WTC11 (cell line): ENCODE measurements at regions not wholly inside any gene's neighbourhood (a gene's known extent, or its start where the extent isn't known, plus 50 kb on each side); places are given as distances from the start of the nearest gene placed in this dataset.

Experiments used
- ATAC-seq: fragments of 200-7000 bp; cut with Tn5 transposase; 2 replicates; pipeline ENCODE4 v1.10.0; 2021; ENCODE audit warnings: mild to moderate bottlenecking, moderate library complexity
- CTCF ChIA-PET: fragments of 300-600 bp; sonication (Branson Sonifier 250); formaldehyde crosslinking; loops from one replicate; lab custom pipeline; 2021; ENCODE audit warnings: antibody characterized with exemption; lab: Charles Lee
- POLR2A ChIA-PET: fragments of 350-600 bp; sonication (Branson Sonifier 250); formaldehyde crosslinking; loops from one replicate; lab custom pipeline; 2021; ENCODE audit warnings: antibody characterized with exemption; lab: Charles Lee
- DNase-seq: peaks from one replicate; pipeline ENCODE4 v3.0.0; 2021; ENCODE audit warnings: low spot score
- H3K27ac Mint-ChIP-seq: 2 replicates; pipeline ENCODE4 v1.8.0; 2021; ENCODE audit warnings: mixed read lengths
- H3K27me3 Mint-ChIP-seq: 2 replicates; pipeline ENCODE4 v1.8.0; 2021; ENCODE audit warnings: low read depth, mild to moderate bottlenecking, moderate library complexity, mixed read lengths
- H3K36me3 Mint-ChIP-seq: 2 replicates; pipeline ENCODE4 v1.8.0; 2021; ENCODE audit warnings: mixed read lengths
- H3K4me1 Mint-ChIP-seq: 2 replicates; pipeline ENCODE4 v1.8.0; 2022; ENCODE audit warnings: mixed read lengths
- H3K4me3 Mint-ChIP-seq: 2 replicates; pipeline ENCODE4 v1.8.0; 2021; ENCODE audit warnings: mild to moderate bottlenecking, moderate library complexity, mixed read lengths
- H3K9me3 Mint-ChIP-seq: 2 replicates; pipeline ENCODE4 v1.8.0; 2021; ENCODE audit warnings: mixed read lengths
- AFF4 ChIP-seq: sonication (generic); formaldehyde crosslinking; IDR thresholded peaks from 2 replicates; pipeline ENCODE4 v1.8.1; 2023; ENCODE audit warnings: mild to moderate bottlenecking, missing genetic modification reagents, borderline replicate concordance
- ETV6 ChIP-seq: sonication (generic); formaldehyde crosslinking; IDR thresholded peaks from 2 replicates; pipeline ENCODE4 v1.8.1; 2022; ENCODE audit warnings: mild to moderate bottlenecking, missing genetic modification reagents
- FOXJ3 ChIP-seq: sonication (generic); formaldehyde crosslinking; IDR thresholded peaks from 2 replicates; pipeline ENCODE4 v1.9.0; 2021; ENCODE audit warnings: missing genetic modification reagents, mild to moderate bottlenecking, borderline replicate concordance
- GRHL2 ChIP-seq: fragments of 250-450 bp; sonication (Bioruptor Pico); IDR thresholded peaks from 2 replicates; pipeline ENCODE4 v1.8.0; 2022; ENCODE audit warnings: mild to moderate bottlenecking, moderate library complexity; ENCODE audit not compliant: insufficient replicate concordance, severe bottlenecking
- JAZF1 ChIP-seq: fragments of 250-450 bp; sonication (Bioruptor Pico); IDR thresholded peaks from 2 replicates; pipeline ENCODE4 v1.9.0; 2021; ENCODE audit warnings: moderate library complexity, mild to moderate bottlenecking, inconsistent platforms
- MXD4 ChIP-seq: fragments of 250-450 bp; sonication (Bioruptor Pico); IDR thresholded peaks from 2 replicates; pipeline ENCODE4 v1.8.0; 2021; ENCODE audit warnings: mild to moderate bottlenecking, moderate library complexity, borderline replicate concordance
- SMAD4 ChIP-seq: sonication (generic); formaldehyde crosslinking; IDR thresholded peaks from 2 replicates; pipeline ENCODE4 v1.8.0; 2022; ENCODE audit warnings: mild to moderate bottlenecking, missing genetic modification reagents
- ZBTB21 ChIP-seq: sonication (generic); formaldehyde crosslinking; IDR thresholded peaks from 2 replicates; pipeline ENCODE4 v1.8.1; 2023; ENCODE audit warnings: mild to moderate bottlenecking, missing genetic modification reagents, borderline replicate concordance
- ZNF121 ChIP-seq: sonication (generic); formaldehyde crosslinking; IDR thresholded peaks from 2 replicates; pipeline ENCODE4 v1.8.0; 2023; ENCODE audit warnings: missing genetic modification reagents
- ZNF232 ChIP-seq: sonication (generic); formaldehyde crosslinking; IDR thresholded peaks from 2 replicates; pipeline ENCODE4 v1.8.0; 2022; ENCODE audit warnings: mild to moderate bottlenecking, missing genetic modification reagents
- ZNF532 ChIP-seq: fragments of 250-450 bp; sonication (Bioruptor Pico); IDR thresholded peaks from 2 replicates; pipeline ENCODE4 v1.9.0; 2021; ENCODE audit warnings: mild to moderate bottlenecking, borderline replicate concordance
- TF ChIP-seq, protein P1 (sequence below): fragments of 250-450 bp; sonication (Bioruptor Pico); conservative IDR thresholded peaks from 2 replicates; pipeline ENCODE4 v1.9.0; 2021; ENCODE audit warnings: mild to moderate bottlenecking
- TF ChIP-seq, protein P2 (sequence below): sonication (generic); formaldehyde crosslinking; IDR thresholded peaks from 2 replicates; pipeline ENCODE4 v1.8.1; 2022; ENCODE audit warnings: missing genetic modification reagents, borderline replicate concordance
- TF ChIP-seq, protein P3 (sequence below): fragments of 250-450 bp; sonication (Bioruptor Pico); IDR thresholded peaks from 2 replicates; pipeline ENCODE4 v1.9.0; 2021; ENCODE audit warnings: moderate library complexity, mild to moderate bottlenecking, inconsistent platforms, borderline replicate concordance

GRCh38 chr7:17407229-17407628, 108.8 kb downstream of the AHR start:
- TF ChIP-seq ETV6 (CRISPR knock-in tag) = no peak
- TF ChIP-seq JAZF1 = no peak
- TF ChIP-seq, protein P1, sequence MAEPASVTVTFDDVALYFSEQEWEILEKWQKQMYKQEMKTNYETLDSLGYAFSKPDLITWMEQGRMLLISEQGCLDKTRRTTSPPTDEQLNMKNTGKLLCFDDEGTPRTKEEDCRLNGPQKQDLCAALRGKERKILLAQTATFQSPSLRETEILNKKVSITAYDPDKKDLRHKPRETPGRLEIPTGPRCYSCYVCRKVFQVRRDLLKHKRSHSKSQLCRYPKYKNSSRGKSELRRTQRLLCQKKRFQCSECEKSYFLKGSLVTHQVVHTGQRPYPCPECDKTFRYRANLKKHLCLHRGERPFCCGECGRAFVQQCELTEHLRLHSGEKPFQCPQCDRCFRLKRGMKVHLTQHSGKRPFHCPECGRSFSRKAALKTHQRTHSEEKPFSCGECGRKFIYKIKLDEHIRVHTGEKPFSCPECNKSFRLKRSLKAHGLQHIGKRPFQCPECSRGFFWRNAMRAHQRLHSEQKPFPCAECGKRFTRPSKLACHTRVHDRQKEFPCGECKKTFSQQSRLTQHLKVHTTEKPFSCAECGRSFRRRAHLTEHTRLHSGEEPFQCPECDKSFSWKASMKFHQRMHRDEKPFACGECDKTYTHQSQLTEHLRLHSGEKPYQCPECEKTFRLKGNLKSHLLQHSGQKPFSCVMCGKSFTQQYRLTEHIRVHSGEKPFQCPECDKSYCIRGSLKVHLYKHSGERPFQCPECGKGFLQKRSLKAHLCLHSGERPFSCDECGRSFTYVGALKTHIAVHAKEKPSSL = no peak
- TF ChIP-seq GRHL2 (CRISPR knock-in tag) = no peak
- TF ChIP-seq ZNF532 = no peak
- TF ChIP-seq, protein P2, sequence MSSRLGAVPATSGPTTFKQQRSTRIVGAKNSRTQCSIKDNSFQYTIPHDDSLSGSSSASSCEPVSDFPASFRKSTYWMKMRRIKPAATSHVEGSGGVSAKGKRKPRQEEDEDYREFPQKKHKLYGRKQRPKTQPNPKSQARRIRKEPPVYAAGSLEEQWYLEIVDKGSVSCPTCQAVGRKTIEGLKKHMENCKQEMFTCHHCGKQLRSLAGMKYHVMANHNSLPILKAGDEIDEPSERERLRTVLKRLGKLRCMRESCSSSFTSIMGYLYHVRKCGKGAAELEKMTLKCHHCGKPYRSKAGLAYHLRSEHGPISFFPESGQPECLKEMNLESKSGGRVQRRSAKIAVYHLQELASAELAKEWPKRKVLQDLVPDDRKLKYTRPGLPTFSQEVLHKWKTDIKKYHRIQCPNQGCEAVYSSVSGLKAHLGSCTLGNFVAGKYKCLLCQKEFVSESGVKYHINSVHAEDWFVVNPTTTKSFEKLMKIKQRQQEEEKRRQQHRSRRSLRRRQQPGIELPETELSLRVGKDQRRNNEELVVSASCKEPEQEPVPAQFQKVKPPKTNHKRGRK (CRISPR knock-in tag) = no peak
- TF ChIP-seq ZNF232 (CRISPR knock-in tag) = no peak
- no peak for TF ChIP-seq ZNF121 (CRISPR knock-in tag)
- no peak for TF ChIP-seq AFF4 (CRISPR knock-in tag)
- TF ChIP-seq FOXJ3 = no peak
- no peak for TF ChIP-seq SMAD4 (CRISPR knock-in tag)
- TF ChIP-seq, protein P3, sequence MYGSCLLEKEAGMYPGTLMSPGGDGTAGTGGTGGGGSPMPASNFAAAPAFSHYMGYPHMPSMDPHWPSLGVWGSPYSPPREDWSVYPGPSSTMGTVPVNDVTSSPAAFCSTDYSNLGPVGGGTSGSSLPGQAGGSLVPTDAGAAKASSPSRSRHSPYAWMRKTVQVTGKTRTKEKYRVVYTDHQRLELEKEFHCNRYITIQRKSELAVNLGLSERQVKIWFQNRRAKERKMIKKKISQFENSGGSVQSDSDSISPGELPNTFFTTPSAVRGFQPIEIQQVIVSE (CRISPR knock-in tag) = no peak
- TF ChIP-seq ZBTB21 = no peak
- no peak for TF ChIP-seq MXD4 (CRISPR knock-in tag)

More at GRCh38 chr7:17407229-17407628, 108.8 kb downstream of the AHR start:
- Mint-ChIP-seq H3K4me1 (no peaks in the 10 kb centered on the region), H3K36me3 (no peaks in the 10 kb centered on the region), H3K27ac (no peak overlapping the region), H3K9me3 (no peaks in the 10 kb centered on the region), H3K27me3 (no peaks in the 10 kb centered on the region), H3K4me3 (no peak overlapping the region)
- POLR2A ChIA-PET = no interaction called here
- ATAC-seq (no peak), DNase-seq (no peak)
- CTCF ChIA-PET = no interaction called here
